ENCODE measurements at regions not wholly inside any gene's neighbourhood (a gene's known extent, or its start where the extent isn't known, plus 50 kb on each side); places are given as distances from the start of the nearest gene placed in this dataset.
A peak's percentile ranks its signal among the peaks of the same experiment; 100 is the strongest.

GRCh38 chr12:31845613-31846322, 113.4 kb upstream of the RESF1 start:
- no peaks in the 10 kb centered on the region for H3K4me1 Mint-ChIP-seq
- no peaks in the 10 kb centered on the region for H3K27me3 Mint-ChIP-seq (ENCODE audit: insufficient read depth)
- 90 to 95% methylated on average over 6 of the region's 6 CpGs for WGBS, 2 experiments (ENCODE audit: insufficient coverage in 1 of 2, insufficient read length in 1 of 2)
- peaks cover 24% of the 10 kb centered on the region for H3K36me3 Mint-ChIP-seq (ENCODE audit: low read depth)
- Histone ChIP-seq H3K4me1 (ENCODE audit: control insufficient read depth, insufficient read depth, low read length) (no peaks in the 10 kb centered on the region), H3K27me3 (ENCODE audit: control insufficient read depth, insufficient read depth, low read length, poor library complexity, severe bottlenecking) (no peaks in the 10 kb centered on the region), H3K36me3 (ENCODE audit: control insufficient read depth, insufficient read depth, low read length) (no peaks in the 10 kb centered on the region), H3K9ac (ENCODE audit: extremely low read depth, low read length, poor library complexity, severe bottlenecking) (no peak overlapping the region), H3K27ac (ENCODE audit: low read depth, low read length) (no peak overlapping the region), H3K9me3 (ENCODE audit: control insufficient read depth, low read length) (peaks cover 82% of the 10 kb centered on the region), H3K4me3 (ENCODE audit: low read length) (peak overlapping the region; percentile 55)
- peaks cover 87% of the 10 kb centered on the region for H3K9me3 Mint-ChIP-seq
- H3K27ac Mint-ChIP-seq = no peak overlapping the region
- H3K4me3 Mint-ChIP-seq = no peak overlapping the region
- TF ChIP-seq, protein P1, sequence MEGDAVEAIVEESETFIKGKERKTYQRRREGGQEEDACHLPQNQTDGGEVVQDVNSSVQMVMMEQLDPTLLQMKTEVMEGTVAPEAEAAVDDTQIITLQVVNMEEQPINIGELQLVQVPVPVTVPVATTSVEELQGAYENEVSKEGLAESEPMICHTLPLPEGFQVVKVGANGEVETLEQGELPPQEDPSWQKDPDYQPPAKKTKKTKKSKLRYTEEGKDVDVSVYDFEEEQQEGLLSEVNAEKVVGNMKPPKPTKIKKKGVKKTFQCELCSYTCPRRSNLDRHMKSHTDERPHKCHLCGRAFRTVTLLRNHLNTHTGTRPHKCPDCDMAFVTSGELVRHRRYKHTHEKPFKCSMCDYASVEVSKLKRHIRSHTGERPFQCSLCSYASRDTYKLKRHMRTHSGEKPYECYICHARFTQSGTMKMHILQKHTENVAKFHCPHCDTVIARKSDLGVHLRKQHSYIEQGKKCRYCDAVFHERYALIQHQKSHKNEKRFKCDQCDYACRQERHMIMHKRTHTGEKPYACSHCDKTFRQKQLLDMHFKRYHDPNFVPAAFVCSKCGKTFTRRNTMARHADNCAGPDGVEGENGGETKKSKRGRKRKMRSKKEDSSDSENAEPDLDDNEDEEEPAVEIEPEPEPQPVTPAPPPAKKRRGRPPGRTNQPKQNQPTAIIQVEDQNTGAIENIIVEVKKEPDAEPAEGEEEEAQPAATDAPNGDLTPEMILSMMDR (conservative IDR thresholded peaks at IDR 0.05) = no peak
- no peak for DNase-seq

DNA sequence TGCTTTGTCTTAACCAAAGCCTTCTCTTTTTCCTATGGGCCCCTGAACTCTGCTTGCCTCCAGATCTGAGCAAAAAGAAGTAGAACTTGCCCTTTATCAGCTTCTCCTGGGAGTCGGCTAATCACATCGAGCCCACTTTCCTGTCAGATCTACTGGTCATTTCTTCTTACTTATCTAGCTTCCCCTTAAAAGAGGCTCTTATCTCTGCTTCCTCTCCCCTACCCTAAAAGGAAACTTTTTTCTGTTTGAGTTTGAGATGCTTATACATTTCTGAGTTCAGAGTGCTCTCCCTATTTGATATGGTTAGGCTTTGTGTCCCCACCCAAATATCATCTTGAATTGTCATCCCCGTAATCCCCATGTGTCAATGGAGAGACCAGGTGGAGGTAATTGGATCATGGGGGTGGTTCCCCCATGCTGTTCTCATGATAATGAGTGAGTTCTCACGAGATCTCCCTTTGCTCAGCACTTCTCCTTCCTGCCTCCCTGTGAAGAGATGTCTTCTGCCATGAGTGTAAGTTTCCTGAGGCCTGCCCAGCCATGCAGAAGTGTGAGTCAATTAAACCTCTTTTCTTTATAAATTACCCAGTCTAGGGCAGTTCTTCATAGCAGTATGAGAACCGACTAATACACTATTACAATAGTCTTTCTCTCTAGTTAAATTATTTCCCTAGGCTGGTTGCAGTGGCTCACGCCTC, 114.7 kb upstream of the AMN1 start:
- Histone ChIP-seq H3K9me3 (ENCODE audit: control insufficient read depth, low read length) (peaks cover 61% of the 10 kb centered on the region), H3K36me3 (ENCODE audit: control insufficient read depth, insufficient read depth, low read length) (no peaks in the 10 kb centered on the region), H3K27me3 (ENCODE audit: control insufficient read depth, insufficient read depth, low read length, poor library complexity, severe bottlenecking) (no peaks in the 10 kb centered on the region), H3K4me1 (ENCODE audit: control insufficient read depth, insufficient read depth, low read length) (no peaks in the 10 kb centered on the region), H3K27ac (ENCODE audit: low read depth, low read length) (no peak overlapping the region), H3K4me3 (ENCODE audit: low read length) (peak overlapping the region; percentile 64), H3K9ac (ENCODE audit: extremely low read depth, low read length, poor library complexity, severe bottlenecking) (no peak overlapping the region)
- WGBS, 2 experiments (ENCODE audit: insufficient coverage in 1 of 2, insufficient read length in 1 of 2) = 80 to 92% methylated on average over 4 to 6 of the region's 6 CpGs
- TF ChIP-seq, protein P1 (conservative IDR thresholded peaks at IDR 0.05) = no peak
- peaks cover 86% of the 10 kb centered on the region for H3K9me3 Mint-ChIP-seq
- peaks cover 22% of the 10 kb centered on the region for H3K36me3 Mint-ChIP-seq (ENCODE audit: low read depth)
- no peaks in the 10 kb centered on the region for H3K27me3 Mint-ChIP-seq (ENCODE audit: insufficient read depth)
- H3K4me3 Mint-ChIP-seq = no peak overlapping the region
- H3K27ac Mint-ChIP-seq = no peak overlapping the region
- H3K4me1 Mint-ChIP-seq = no peaks in the 10 kb centered on the region
- DNase-seq = no peak

GRCh38 chr12:31837913-31838312, 109.1 kb upstream of the AMN1 start:
- WGBS, 2 experiments (ENCODE audit: insufficient coverage in 1 of 2, insufficient read length in 1 of 2) = 86 to 95% methylated on average over 1 to 3 of the region's 3 CpGs
- Histone ChIP-seq H3K9me3 (ENCODE audit: control insufficient read depth, low read length) (peaks cover 12% of the 10 kb centered on the region), H3K36me3 (ENCODE audit: control insufficient read depth, insufficient read depth, low read length) (no peaks in the 10 kb centered on the region), H3K4me1 (ENCODE audit: control insufficient read depth, insufficient read depth, low read length) (no peaks in the 10 kb centered on the region), H3K27me3 (ENCODE audit: control insufficient read depth, insufficient read depth, low read length, poor library complexity, severe bottlenecking) (no peaks in the 10 kb centered on the region), H3K4me3 (ENCODE audit: low read length) (no peak overlapping the region), H3K9ac (ENCODE audit: extremely low read depth, low read length, poor library complexity, severe bottlenecking) (no peak overlapping the region), H3K27ac (ENCODE audit: low read depth, low read length) (no peak overlapping the region)
- DNase-seq = no peak
- Mint-ChIP-seq H3K27ac (no peak overlapping the region), H3K4me1 (no peaks in the 10 kb centered on the region), H3K9me3 (peaks cover 69% of the 10 kb centered on the region), H3K36me3 (ENCODE audit: low read depth) (peaks cover 5% of the 10 kb centered on the region), H3K27me3 (ENCODE audit: insufficient read depth) (no peaks in the 10 kb centered on the region), H3K4me3 (no peak overlapping the region)
- TF ChIP-seq, protein P1 (conservative IDR thresholded peaks at IDR 0.05) = no peak
